Osteoblast (primary cell): ENCODE measurements at regions not wholly inside any gene's neighbourhood (a gene's known extent, or its start where the extent isn't known, plus 50 kb on each side); places are given as distances from the start of the nearest gene placed in this dataset.

Experiments
- DNase-seq: peaks from one replicate; pipeline ENCODE4 v3.0.0; 2011; ENCODE audit warnings: low spot score, mixed read lengths; ENCODE audit not compliant: insufficient read length; ENCODE audit errors: missing footprints
- H2AFZ ChIP-seq: 2 replicates; pipeline ENCODE4 v1.6.0; 2011; ENCODE audit warnings: mild to moderate bottlenecking, low read length
- H3K27ac ChIP-seq: 2 replicates; pipeline ENCODE4 v1.5.1; 2011; ENCODE audit warnings: mild to moderate bottlenecking, low read depth, low read length, moderate library complexity
- H3K27me3 ChIP-seq: 2 replicates; pipeline ENCODE4 v1.6.0; 2012; ENCODE audit warnings: mild to moderate bottlenecking, control low read depth, inconsistent platforms, low read length, moderate library complexity; ENCODE audit not compliant: insufficient read depth
- H3K36me3 ChIP-seq: 2 replicates; pipeline ENCODE4 v1.5.1; 2011; ENCODE audit warnings: mild to moderate bottlenecking, low read length, control low read depth, moderate library complexity; ENCODE audit not compliant: insufficient read depth
- H3K4me1 ChIP-seq: 2 replicates; pipeline ENCODE4 v1.5.1; 2011; ENCODE audit warnings: mild to moderate bottlenecking, low read length, control low read depth, moderate library complexity; ENCODE audit not compliant: insufficient read depth
- H3K4me2 ChIP-seq: 2 replicates; pipeline ENCODE4 v1.6.0; 2011; ENCODE audit warnings: mild to moderate bottlenecking, low read length; ENCODE audit not compliant: insufficient read depth
- H3K4me3 ChIP-seq: fragments of 200-600 bp; sonication (generic); 3 replicates; pipeline ENCODE4 v1.5.1; 2012; ENCODE audit warnings: mild to moderate bottlenecking, low read length, inconsistent platforms; ENCODE audit not compliant: insufficient read depth
- H3K79me2 ChIP-seq: 2 replicates; pipeline ENCODE4 v1.6.0; 2012; ENCODE audit warnings: mild to moderate bottlenecking, low read length, control low read depth, inconsistent platforms; ENCODE audit not compliant: insufficient read depth
- H3K9me3 ChIP-seq: 2 replicates; pipeline ENCODE4 v1.5.1; 2011; ENCODE audit warnings: low read depth, low read length, control low read depth
- H4K20me1 ChIP-seq: 2 replicates; pipeline ENCODE4 v1.6.0; 2012; ENCODE audit warnings: mild to moderate bottlenecking, low read length, control low read depth; ENCODE audit not compliant: insufficient read depth
- TF ChIP-seq, protein P1 (sequence below): IDR thresholded peaks from 2 replicates; pipeline ENCODE4 v1.5.1; 2011; ENCODE audit warnings: mild to moderate bottlenecking, low read depth, low read length, moderate library complexity; ENCODE audit errors: extremely low read depth

DNA sequence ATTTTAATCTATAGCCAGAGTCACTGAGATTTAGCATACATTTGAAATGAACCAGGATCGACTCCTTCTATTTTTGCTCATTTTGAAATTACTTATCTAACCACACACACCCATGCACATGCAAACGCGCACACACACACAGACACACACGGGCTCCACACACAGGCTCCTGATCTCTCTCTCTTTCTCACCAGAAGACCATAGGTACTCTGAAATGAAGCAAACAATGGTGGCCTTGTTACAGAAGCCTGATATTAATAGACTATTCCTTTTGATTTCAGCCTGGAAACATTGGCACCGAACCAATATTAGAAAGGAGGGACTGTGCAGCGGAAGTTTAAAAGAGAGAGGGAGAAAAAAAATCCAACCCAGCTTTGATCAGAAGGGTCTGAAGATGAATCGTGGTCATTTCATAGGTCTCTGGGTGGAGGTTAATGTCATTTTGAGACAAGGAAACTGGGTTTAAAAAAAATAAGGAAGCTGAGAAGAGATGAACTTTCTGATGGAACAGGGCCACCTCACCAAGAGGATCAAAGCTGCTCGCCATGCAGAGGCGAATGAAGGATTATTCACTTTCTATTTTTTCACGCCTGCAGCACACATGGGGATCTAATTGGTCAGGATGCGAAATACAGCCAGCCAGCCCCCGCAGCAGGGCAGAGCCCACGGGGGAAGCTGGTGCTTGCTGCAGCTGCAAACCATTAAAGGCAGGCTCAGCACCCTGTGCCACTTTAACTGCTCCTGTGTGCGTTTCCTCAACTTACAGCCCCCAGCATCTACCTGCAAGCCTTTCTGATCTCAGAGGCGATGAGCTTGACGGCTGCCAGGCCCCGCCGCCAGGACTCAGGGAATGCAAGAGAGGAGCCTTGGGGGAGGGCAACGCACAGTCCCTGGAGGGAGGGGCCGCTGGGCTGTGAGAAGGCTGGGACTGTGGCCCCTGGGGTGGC is 88.8 kb downstream of the HES1 start:
- no peaks in the 10 kb centered on the region for H3K9me3 ChIP-seq
- no peak overlapping the region for H3K4me2 ChIP-seq
- H3K4me1 ChIP-seq = no peaks in the 10 kb centered on the region
- H3K27me3 ChIP-seq = peaks cover 31% of the 10 kb centered on the region
- TF ChIP-seq, protein P1, sequence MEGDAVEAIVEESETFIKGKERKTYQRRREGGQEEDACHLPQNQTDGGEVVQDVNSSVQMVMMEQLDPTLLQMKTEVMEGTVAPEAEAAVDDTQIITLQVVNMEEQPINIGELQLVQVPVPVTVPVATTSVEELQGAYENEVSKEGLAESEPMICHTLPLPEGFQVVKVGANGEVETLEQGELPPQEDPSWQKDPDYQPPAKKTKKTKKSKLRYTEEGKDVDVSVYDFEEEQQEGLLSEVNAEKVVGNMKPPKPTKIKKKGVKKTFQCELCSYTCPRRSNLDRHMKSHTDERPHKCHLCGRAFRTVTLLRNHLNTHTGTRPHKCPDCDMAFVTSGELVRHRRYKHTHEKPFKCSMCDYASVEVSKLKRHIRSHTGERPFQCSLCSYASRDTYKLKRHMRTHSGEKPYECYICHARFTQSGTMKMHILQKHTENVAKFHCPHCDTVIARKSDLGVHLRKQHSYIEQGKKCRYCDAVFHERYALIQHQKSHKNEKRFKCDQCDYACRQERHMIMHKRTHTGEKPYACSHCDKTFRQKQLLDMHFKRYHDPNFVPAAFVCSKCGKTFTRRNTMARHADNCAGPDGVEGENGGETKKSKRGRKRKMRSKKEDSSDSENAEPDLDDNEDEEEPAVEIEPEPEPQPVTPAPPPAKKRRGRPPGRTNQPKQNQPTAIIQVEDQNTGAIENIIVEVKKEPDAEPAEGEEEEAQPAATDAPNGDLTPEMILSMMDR = no peak
- H4K20me1 ChIP-seq = no peaks in the 10 kb centered on the region
- H2AFZ ChIP-seq = no peak overlapping the region
- no peak overlapping the region for H3K27ac ChIP-seq
- H3K36me3 ChIP-seq = no peaks in the 10 kb centered on the region
- no peak for DNase-seq
- no peak overlapping the region for H3K4me3 ChIP-seq
- H3K79me2 ChIP-seq = no peaks in the 10 kb centered on the region

DNA sequence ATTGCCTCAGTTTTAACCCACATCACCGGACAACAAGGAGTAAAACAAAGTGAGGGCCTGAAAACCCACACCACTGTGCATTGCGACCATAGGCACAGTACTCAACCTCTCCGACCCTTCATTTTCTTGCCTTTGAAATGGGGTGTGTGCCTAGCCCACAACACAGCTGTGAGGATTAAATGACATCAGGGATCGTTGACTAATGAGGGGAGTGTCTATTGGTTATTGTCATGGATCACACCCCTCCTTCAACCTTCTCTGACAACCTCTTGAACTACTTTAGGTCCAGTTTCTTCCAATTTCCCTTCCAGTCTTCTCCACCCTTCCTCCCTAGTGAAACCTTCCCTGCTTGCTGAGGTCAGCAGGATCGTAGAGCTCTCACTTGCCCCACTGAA is 89.5 kb downstream of the HES1 start:
- Histone ChIP-seq H3K4me2 (no peak overlapping the region), H3K79me2 (no peaks in the 10 kb centered on the region), H4K20me1 (no peaks in the 10 kb centered on the region), H3K4me1 (no peaks in the 10 kb centered on the region), H3K27me3 (peaks cover 31% of the 10 kb centered on the region), H3K4me3 (no peak overlapping the region), H3K36me3 (no peaks in the 10 kb centered on the region), H3K9me3 (no peaks in the 10 kb centered on the region), H3K27ac (no peak overlapping the region), H2AFZ (no peak overlapping the region)
- DNase-seq = no peak
- TF ChIP-seq, protein P1 = no peak

DNA sequence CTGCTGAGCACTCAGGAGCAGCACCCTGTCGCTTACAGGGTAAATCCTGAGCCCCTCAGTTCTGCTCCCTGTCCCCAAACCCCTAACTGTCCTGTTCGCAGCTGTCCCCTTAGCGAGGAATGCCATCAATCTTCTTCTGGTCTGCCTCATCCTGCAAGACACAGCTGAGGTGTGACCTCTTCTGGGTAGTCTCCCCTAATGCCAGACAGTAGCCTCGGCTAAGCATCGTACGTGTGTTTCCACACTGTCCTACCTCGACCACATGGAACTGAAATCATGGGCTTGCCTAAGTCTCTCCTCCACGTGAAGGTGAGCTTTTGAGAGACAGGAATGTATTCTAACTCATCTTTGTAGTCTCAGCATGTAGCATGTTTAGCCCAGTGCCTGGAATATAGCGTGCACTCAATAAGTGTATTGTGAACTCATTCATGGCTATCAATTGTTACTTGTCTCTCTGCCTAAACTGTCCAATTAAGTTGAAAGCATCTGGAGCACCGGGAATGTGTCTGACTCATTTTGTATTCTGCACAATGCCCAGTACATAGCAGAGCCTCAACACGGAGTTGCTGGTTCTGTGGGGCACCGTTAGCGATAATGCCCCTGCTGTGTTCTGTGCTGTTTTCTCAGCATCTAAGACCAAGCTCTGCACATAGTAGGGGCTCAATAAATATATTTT is 90.2 kb downstream of the HES1 start:
- no peaks in the 10 kb centered on the region for H3K4me1 ChIP-seq
- no peak overlapping the region for H2AFZ ChIP-seq
- TF ChIP-seq, protein P1 = no peak

More for the DNA sequence above, 90.2 kb downstream of the HES1 start:
- Histone ChIP-seq H4K20me1 (no peaks in the 10 kb centered on the region), H3K36me3 (no peaks in the 10 kb centered on the region), H3K27me3 (peaks cover 31% of the 10 kb centered on the region), H3K79me2 (no peaks in the 10 kb centered on the region), H3K27ac (no peak overlapping the region), H3K4me2 (no peak overlapping the region), H3K4me3 (no peak overlapping the region), H3K9me3 (no peaks in the 10 kb centered on the region)
- no peak for DNase-seq
